Epithelial cell of proximal tubule (primary cell): ENCODE measurements at regions not wholly inside any gene's neighbourhood (a gene's known extent, or its start where the extent isn't known, plus 50 kb on each side); places are given as distances from the start of the nearest gene placed in this dataset.

ENCODE experiments used
- DNase-seq: peaks from one replicate; pipeline ENCODE4 v3.0.0-alpha.2; 2011; ENCODE audit warnings: low read depth
- H3K4me3 ChIP-seq: 2 replicates; pipeline ENCODE4 v1.5.1; 2011; ENCODE audit warnings: low read depth, mild to moderate bottlenecking, low read length
- CTCF ChIP-seq: conservative IDR thresholded peaks from 2 replicates; pipeline ENCODE4 v1.5.1; 2012; ENCODE audit warnings: low read depth, mild to moderate bottlenecking, low read length

DNA sequence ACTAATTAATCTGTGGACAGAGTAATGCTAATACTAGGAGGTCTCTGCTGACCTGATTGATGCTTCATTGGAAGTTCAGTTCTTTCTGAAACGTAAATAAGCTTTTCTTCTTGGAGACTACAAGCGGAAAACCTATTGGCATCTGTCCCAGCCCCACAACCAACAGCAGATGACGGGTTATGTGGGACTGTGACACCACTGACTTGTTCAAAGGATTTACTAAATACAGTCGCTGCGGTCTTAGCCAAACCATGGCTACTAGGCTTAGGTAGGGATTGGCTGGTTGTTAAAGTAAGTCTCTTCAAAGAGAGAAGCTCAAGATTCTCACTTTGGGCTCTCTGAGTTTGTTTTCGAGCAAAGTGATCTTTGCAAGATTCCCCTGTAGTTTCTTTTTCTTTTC is 68.3 kb downstream of the HYCC1 start:
- no peak overlapping the region for H3K4me3 ChIP-seq
- no peak for TF ChIP-seq CTCF
- DNase-seq, result no peak

DNA sequence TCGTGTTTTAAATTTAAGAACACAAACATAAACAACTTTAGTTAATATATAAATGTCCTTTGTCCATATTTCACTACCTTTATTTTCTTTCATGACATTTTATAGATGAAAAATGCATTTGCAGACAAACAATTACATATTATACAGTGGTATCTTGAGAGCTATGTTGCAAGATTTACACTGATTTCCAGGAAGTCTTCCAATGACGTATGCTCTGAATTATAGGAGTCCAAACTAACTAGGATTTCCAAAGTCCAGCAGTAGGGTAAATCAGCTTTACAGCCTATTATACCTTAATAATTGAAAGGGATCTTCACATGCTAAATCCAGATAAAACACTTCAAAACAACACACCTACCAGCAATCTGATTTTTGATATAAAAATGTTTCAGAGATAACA is 69.4 kb downstream of the HYCC1 start:
- no peak for DNase-seq
- no peak for TF ChIP-seq CTCF
- no peak overlapping the region for H3K4me3 ChIP-seq

DNA sequence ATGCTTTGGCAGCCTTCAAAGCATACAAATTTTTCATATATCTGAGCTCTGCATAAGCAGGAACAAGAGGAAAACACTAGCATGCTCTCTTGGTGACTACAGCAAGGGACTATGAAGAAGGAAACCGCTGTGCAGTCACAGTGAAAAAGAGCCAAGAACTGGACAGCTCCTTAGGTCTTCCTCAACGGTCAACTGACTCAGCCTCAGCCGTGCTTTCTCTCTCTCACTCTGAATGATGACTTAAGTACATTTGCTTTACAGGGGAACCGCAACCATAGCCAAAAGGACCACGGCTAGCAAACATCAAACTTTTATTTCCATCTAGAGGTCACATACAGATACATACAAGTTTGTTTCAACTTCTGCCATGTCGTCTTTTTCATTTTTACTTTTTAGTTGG is 69.9 kb downstream of the HYCC1 start:
- no peak for TF ChIP-seq CTCF
- H3K4me3 ChIP-seq, result no peak overlapping the region
- no peak for DNase-seq

GRCh38 chr7:22942191-22942590 is 71.7 kb downstream of the HYCC1 start:
- DNase-seq, result no peak
- no peak for TF ChIP-seq CTCF

GRCh38 chr7:22939842-22940241 is 74.1 kb downstream of the HYCC1 start:
- DNase-seq, result no peak
- TF ChIP-seq CTCF, result no peak
- H3K4me3 ChIP-seq, result no peak overlapping the region

More at GRCh38 chr7:22942191-22942590, 71.7 kb downstream of the HYCC1 start:
- no peak overlapping the region for H3K4me3 ChIP-seq

- TF ChIP-seq CTCF, result no peak
- no peak for DNase-seq
- H3K4me3 ChIP-seq, result no peak overlapping the region
Measured at GRCh38 chr7:22937946-22938345, 76.0 kb downstream of the HYCC1 start.

DNA sequence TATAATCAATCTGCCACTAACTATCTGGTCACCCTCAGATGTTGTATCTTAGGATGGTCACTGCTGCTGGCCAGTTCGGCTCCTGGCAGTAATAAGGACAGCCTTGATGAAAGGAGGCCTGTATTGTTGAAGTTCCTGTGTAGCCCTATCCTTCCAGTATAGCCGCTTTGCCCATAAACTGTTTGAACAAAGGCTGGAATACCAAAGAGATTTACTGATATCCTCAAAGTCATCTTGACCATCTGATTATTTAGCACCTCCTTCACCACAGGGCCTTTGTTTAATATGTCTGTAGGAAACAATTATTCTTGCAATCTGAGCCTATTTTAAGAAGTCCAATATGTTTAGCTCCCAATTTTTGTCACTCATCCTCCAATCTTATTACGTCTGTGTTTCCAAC is 77.7 kb downstream of the HYCC1 start:
- no peak overlapping the region for H3K4me3 ChIP-seq
- TF ChIP-seq CTCF, result no peak
- DNase-seq, result no peak
